K562 (cell line): ENCODE measurements at regions not wholly inside any gene's neighbourhood (a gene's known extent, or its start where the extent isn't known, plus 50 kb on each side); places are given as distances from the start of the nearest gene placed in this dataset.

Source experiments
- ARID3B ChIP-seq: fragments of 250-450 bp; sonication (Bioruptor Pico); IDR thresholded peaks from 2 replicates; pipeline ENCODE4 v1.4.0; 2020; ENCODE audit warnings: borderline replicate concordance
- CHAMP1 ChIP-seq: fragments of 450-650 bp; IDR thresholded peaks from 2 replicates; pipeline ENCODE4 v1.6.1; 2016; ENCODE audit warnings: mild to moderate bottlenecking
- FOXJ3 ChIP-seq: sonication (generic); formaldehyde crosslinking; IDR thresholded peaks from 2 replicates; pipeline ENCODE4 v1.4.0; 2020; ENCODE audit warnings: mild to moderate bottlenecking, missing genetic modification reagents
- KAT8 ChIP-seq: fragments of 450-650 bp; IDR thresholded peaks from 2 replicates; pipeline ENCODE4 v1.6.1; 2016; ENCODE audit warnings: low read depth, mild to moderate bottlenecking
- RNF2 ChIP-seq: sonication (generic); IDR thresholded peaks from 2 replicates; pipeline ENCODE4 v1.6.1; 2016
- RREB1 ChIP-seq: fragments of 250-450 bp; sonication (Bioruptor Pico); IDR thresholded peaks from 2 replicates; pipeline ENCODE4 v1.4.0; 2020
- SMAD1 ChIP-seq: fragments of 150-350 bp; IDR thresholded peaks from 2 replicates; pipeline ENCODE4 v1.6.1; 2014; ENCODE audit warnings: low read length, low read depth; ENCODE audit not compliant: partially characterized antibody
- SP1 ChIP-seq: sonication (generic); formaldehyde crosslinking; IDR thresholded peaks from 2 replicates; pipeline ENCODE4 v1.8.1; 2022; ENCODE audit warnings: mild to moderate bottlenecking, missing genetic modification reagents
- TRIM28 ChIP-seq: fragments of 450-650 bp; IDR thresholded peaks from 2 replicates; pipeline ENCODE4 v1.6.1; 2017
- ZBTB7A ChIP-seq: IDR thresholded peaks from 2 replicates; pipeline ENCODE4 v1.6.1; 2011; ENCODE audit warnings: low read depth, mild to moderate bottlenecking, low read length, moderate library complexity, borderline replicate concordance; ENCODE audit not compliant: control insufficient read depth
- ZNF282 ChIP-seq: sonication (generic); formaldehyde crosslinking; IDR thresholded peaks from 2 replicates; pipeline ENCODE4 v1.8.1; 2023; ENCODE audit warnings: missing genetic modification reagents
- ZNF695 ChIP-seq: fragments of 450-650 bp; formaldehyde crosslinking; IDR thresholded peaks from 2 replicates; pipeline ENCODE4 v1.4.0; 2020; ENCODE audit warnings: mild to moderate bottlenecking, moderate library complexity
- ZNF699 ChIP-seq: fragments of 250-450 bp; sonication (Bioruptor Pico); IDR thresholded peaks from 2 replicates; pipeline ENCODE4 v1.8.0; 2021; ENCODE audit warnings: mild to moderate bottlenecking, moderate library complexity; ENCODE audit not compliant: insufficient replicate concordance
- TF ChIP-seq, protein P1 (sequence below): fragments of 250-450 bp; sonication (Bioruptor Pico); IDR thresholded peaks from 2 replicates; pipeline ENCODE4 v1.8.0; 2021; ENCODE audit warnings: moderate library complexity, mild to moderate bottlenecking, inconsistent platforms
- TF ChIP-seq, protein P2 (sequence below): IDR thresholded peaks from 2 replicates; pipeline ENCODE4 v1.6.1; 2011; ENCODE audit warnings: borderline replicate concordance, low read depth, mild to moderate bottlenecking, moderate library complexity, low read length; ENCODE audit not compliant: insufficient read depth, poor library complexity, severe bottlenecking

GRCh38 chr12:92078167-92079053 lies 67.2 kb downstream of the BTG1 start (continued):
- TF ChIP-seq RREB1 (CRISPR knock-in tag) (no peak), RNF2 (no peak), CHAMP1 (peak; percentile 64; the same call in 1 of the 2 replicates), KAT8 (no peak), ZNF699 (CRISPR knock-in tag) (no peak), FOXJ3 (CRISPR knock-in tag) (no peak), ARID3B (CRISPR knock-in tag) (no peak), TRIM28 (no peak), ZNF282 (CRISPR knock-in tag) (no peak), SP1 (CRISPR knock-in tag) (no peak), ZBTB7A (no peak), ZNF695 (CRISPR knock-in tag) (no peak), SMAD1 (no peak)
- TF ChIP-seq, protein P1, sequence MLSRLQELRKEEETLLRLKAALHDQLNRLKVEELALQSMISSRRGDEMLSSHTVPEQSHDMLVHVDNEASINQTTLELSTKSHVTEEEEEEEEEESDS, result no peak
- TF ChIP-seq, protein P2, sequence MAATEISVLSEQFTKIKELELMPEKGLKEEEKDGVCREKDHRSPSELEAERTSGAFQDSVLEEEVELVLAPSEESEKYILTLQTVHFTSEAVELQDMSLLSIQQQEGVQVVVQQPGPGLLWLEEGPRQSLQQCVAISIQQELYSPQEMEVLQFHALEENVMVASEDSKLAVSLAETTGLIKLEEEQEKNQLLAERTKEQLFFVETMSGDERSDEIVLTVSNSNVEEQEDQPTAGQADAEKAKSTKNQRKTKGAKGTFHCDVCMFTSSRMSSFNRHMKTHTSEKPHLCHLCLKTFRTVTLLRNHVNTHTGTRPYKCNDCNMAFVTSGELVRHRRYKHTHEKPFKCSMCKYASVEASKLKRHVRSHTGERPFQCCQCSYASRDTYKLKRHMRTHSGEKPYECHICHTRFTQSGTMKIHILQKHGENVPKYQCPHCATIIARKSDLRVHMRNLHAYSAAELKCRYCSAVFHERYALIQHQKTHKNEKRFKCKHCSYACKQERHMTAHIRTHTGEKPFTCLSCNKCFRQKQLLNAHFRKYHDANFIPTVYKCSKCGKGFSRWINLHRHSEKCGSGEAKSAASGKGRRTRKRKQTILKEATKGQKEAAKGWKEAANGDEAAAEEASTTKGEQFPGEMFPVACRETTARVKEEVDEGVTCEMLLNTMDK, result no peak
